AG04450 (cell line): ENCODE measurements at regions not wholly inside any gene's neighbourhood (a gene's known extent, or its start where the extent isn't known, plus 50 kb on each side); places are given as distances from the start of the nearest gene placed in this dataset.

Experiments used
- CTCF ChIA-PET: fragments of 300-600, 350-600 bp; formaldehyde crosslinking; extraction: SDS; loops from one replicate; lab custom pipeline; 2022; ENCODE audit warnings: antibody characterized with exemption, inconsistent platforms; lab: Charles Lee
- POLR2A ChIA-PET: fragments of 350-600 bp; formaldehyde crosslinking; extraction: SDS; loops from one replicate; lab custom pipeline; 2021; ENCODE audit warnings: antibody characterized with exemption, inconsistent platforms; lab: Yijun Ruan, JAX
- DNase-seq: peaks from one replicate; pipeline ENCODE4 v3.0.0-alpha.2; 2011; ENCODE audit warnings: low read depth, low spot score
- H3K27ac ChIP-seq: one replicate; pipeline ENCODE4 v1.5.1; 2012; ENCODE audit warnings: low read depth, low read length, control low read depth
- H3K27me3 ChIP-seq: one replicate; pipeline ENCODE4 v1.6.0; 2012; ENCODE audit warnings: low read length; ENCODE audit not compliant: control insufficient read depth, insufficient read depth
- H3K4me3 ChIP-seq: 2 replicates; pipeline ENCODE4 v1.5.1; 2011; ENCODE audit warnings: mild to moderate bottlenecking, low read depth, low read length, control low read depth
- H3K9me3 ChIP-seq: 2 replicates; pipeline ENCODE4 v1.5.1; 2012; ENCODE audit warnings: low read length; ENCODE audit not compliant: control insufficient read depth, insufficient read depth
- TF ChIP-seq, protein P1 (sequence below): IDR thresholded peaks from 2 replicates; pipeline ENCODE4 v1.5.1; 2011; ENCODE audit warnings: low read depth, low read length, control low read depth, inconsistent platforms

DNA sequence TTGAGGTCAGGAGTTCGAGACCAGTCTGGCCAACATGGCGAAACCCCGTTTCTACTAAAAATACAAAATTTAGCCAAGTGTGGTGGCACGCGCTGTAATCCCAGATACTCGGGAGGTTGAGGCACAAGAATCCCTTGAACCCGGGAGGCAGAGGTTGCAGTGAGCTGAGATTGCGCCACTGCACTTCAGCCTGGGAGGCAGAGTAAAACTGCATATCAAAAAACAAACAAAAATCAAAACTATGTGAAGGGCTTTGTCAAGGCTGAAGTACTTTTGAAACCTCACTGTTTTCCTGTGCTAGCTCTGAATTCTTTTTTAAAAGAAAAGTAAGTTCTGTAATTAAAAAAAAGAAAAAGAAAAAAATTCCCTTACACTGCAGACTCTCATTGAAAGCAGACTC lies 65.1 kb upstream of the KLF4 start:
- no peaks in the 10 kb centered on the region for H3K9me3 ChIP-seq
- H3K4me3 ChIP-seq, result no peak overlapping the region
- CTCF ChIA-PET, result interaction anchor here (0.6 to 0.9 kb wide), 2 partner anchors 115 to 130 kb away, joined by 3 to 5 read pairs; no protein-coding TSS in a partner anchor
- no peak for DNase-seq
- H3K27ac ChIP-seq, result no peak overlapping the region
- H3K27me3 ChIP-seq, result no peaks in the 10 kb centered on the region
- TF ChIP-seq, protein P1, sequence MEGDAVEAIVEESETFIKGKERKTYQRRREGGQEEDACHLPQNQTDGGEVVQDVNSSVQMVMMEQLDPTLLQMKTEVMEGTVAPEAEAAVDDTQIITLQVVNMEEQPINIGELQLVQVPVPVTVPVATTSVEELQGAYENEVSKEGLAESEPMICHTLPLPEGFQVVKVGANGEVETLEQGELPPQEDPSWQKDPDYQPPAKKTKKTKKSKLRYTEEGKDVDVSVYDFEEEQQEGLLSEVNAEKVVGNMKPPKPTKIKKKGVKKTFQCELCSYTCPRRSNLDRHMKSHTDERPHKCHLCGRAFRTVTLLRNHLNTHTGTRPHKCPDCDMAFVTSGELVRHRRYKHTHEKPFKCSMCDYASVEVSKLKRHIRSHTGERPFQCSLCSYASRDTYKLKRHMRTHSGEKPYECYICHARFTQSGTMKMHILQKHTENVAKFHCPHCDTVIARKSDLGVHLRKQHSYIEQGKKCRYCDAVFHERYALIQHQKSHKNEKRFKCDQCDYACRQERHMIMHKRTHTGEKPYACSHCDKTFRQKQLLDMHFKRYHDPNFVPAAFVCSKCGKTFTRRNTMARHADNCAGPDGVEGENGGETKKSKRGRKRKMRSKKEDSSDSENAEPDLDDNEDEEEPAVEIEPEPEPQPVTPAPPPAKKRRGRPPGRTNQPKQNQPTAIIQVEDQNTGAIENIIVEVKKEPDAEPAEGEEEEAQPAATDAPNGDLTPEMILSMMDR, result no peak
- POLR2A ChIA-PET, result interaction anchor here (0.6 kb wide), 1 partner anchor 16 kb away, joined by 3 read pairs; no protein-coding TSS in a partner anchor

DNA sequence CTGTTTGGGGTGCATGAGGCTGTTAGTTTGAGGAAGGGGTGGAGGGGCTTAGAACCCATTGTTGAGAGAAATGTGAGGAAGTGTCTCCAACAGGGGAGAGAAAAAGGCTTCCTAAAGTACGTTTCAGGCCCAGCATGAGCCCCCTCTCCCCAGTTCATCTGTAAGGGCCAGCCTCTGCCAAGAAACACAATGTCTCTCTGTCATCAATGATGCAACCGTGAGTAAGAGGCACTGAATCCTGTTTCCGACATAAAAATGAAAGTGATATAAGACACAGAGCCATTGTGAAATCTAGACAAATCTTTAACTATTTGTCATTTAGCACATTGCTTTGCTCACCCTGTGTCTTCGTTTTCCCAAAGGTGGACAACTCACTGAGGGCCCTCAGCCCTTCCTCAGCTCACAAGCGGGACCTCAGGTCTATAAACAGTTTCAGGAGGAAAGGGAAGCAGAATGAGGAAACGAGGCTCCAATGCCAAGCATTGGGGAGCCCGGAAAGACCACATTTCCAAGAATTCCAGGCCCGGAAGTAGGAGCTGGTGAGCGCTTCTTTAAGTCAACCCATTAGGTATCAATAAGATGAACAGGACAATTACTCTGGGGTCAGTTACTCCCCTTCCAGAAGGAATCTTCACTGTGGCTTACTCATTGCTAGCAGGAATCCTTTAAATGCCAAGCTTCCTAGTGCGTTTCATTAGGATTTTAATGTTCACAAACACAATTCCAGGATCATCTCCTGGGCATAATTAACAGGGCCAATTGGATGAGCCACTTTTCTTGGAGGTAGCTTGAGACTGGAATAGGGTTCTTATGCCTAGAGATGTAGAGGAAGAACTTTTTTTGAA lies 59.0 kb upstream of the KLF4 start:
- Histone ChIP-seq H3K27ac (peak overlapping the region; percentile 86), H3K9me3 (no peaks in the 10 kb centered on the region), H3K27me3 (no peaks in the 10 kb centered on the region), H3K4me3 (peak overlapping the region; percentile 22; the same call in 1 of the 2 replicates)
- TF ChIP-seq, protein P1, result no peak
- ChIA-PET POLR2A (no interaction called here), CTCF (no interaction called here)
- DNase-seq, result peak; percentile 61

DNA sequence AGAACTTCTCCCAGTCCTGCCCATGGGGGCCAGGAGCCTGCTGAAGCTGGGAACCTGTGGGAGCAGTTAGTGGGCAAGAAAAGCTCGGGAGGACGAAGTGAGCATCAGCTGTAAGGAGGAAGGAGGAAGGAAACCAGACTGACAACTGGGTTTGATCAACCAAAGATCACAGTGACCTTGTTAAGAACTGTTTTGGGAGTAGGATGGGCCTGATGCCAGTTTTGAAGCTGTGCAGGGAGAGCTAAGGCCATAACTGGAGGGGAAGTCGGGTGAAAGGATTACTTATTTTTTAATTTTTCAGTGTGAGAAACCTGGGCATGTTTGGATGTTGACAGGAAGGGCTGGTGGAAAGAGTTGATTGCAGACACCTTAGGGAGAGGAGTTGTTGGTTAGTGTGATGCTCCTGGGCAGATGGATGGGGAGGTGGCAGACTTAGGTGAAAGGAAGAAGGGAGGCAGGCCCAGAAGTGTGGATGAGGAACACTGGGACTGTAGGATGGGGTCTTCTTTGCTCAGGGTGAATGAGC lies 58.3 kb upstream of the KLF4 start:
- peak overlapping the region; percentile 12 for H3K27ac ChIP-seq
- ChIA-PET POLR2A (no interaction called here), CTCF (interaction anchor here (0.6 kb wide), 1 partner anchor 490 kb away, joined by 10 read pairs; no protein-coding TSS in a partner anchor)
- H3K9me3 ChIP-seq, result no peaks in the 10 kb centered on the region
- no peak overlapping the region for H3K4me3 ChIP-seq
- TF ChIP-seq, protein P1, result no peak
- DNase-seq, result no peak
- no peaks in the 10 kb centered on the region for H3K27me3 ChIP-seq

DNA sequence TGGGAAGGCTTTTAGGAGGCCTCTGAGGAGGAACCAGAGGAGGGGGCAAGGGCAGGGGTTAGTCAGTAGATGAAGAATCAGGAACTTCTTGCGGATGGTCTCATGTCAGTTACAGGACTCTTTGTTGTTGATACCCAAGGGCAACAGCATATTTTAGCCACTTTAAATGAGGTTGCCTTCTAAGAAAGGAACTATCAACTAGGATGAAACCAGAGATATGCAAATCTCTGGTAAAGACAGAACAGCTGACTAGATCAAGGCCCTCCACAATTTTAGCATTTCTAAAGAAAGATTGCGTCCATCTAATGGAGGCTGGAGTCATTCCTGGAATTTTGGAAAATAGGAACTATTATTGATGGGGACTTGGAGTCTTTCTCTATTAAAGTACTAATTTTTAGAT lies 57.7 kb upstream of the KLF4 start:
- Histone ChIP-seq H3K27me3 (no peaks in the 10 kb centered on the region), H3K27ac (no peak overlapping the region), H3K4me3 (no peak overlapping the region), H3K9me3 (no peaks in the 10 kb centered on the region)
- ChIA-PET POLR2A (no interaction called here), CTCF (interaction anchor here (0.6 kb wide), 1 partner anchor 490 kb away, joined by 10 read pairs; no protein-coding TSS in a partner anchor)
- TF ChIP-seq, protein P1, result no peak
- no peak for DNase-seq

DNA sequence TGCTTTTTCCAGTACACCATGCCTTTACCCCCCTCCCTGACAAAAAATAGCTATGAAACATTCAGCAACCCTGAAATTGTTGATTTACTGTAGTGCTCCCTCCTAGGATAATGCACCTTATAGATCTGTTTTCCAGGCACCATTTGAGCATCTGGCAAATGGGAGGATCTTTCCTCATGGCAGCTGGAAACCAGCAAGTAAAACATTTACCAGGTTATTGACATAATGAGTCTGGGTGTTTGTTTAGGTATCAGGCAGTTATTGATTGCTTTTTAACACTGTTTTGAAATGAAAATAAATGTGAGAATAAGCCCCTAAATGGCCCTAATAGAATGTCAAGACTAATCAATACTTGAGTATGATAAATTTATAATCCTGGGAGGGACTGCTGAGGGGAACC lies 57.3 kb upstream of the KLF4 start:
- TF ChIP-seq, protein P1, result no peak
- ChIA-PET POLR2A (no interaction called here), CTCF (no interaction called here)
- H3K27ac ChIP-seq, result no peak overlapping the region
- DNase-seq, result no peak
- H3K27me3 ChIP-seq, result no peaks in the 10 kb centered on the region
- no peaks in the 10 kb centered on the region for H3K9me3 ChIP-seq
- no peak overlapping the region for H3K4me3 ChIP-seq
